OCI-LY1 (cell line): ENCODE measurements at regions not wholly inside any gene's neighbourhood (a gene's known extent, or its start where the extent isn't known, plus 50 kb on each side); places are given as distances from the start of the nearest gene placed in this dataset.

Experiments used
- H2AFZ ChIP-seq: fragments of 200-600 bp; sonication (generic), shearing (Covaris generic); 2 replicates; pipeline ENCODE4 v1.6.0; 2014; ENCODE audit warnings: antibody characterized with exemption, mild to moderate bottlenecking, low read length
- H3F3A ChIP-seq: fragments of 200-600 bp; sonication (generic), shearing (Covaris generic); 2 replicates; pipeline ENCODE4 v1.6.0; 2014; ENCODE audit warnings: mild to moderate bottlenecking, antibody characterized with exemption, low read length, moderate library complexity; ENCODE audit not compliant: insufficient read depth
- H3K27ac ChIP-seq: fragments of 200-600 bp; sonication (generic); 2 replicates; pipeline ENCODE4 v1.5.1; 2014; ENCODE audit warnings: low read length, mixed run types, mild to moderate bottlenecking, low read depth; ENCODE audit not compliant: poor library complexity, severe bottlenecking
- H3K27me3 ChIP-seq: fragments of 200-600 bp; sonication (generic); 2 replicates; pipeline ENCODE4 v1.6.0; 2014; ENCODE audit warnings: antibody characterized with exemption, mild to moderate bottlenecking, low read length, moderate library complexity; ENCODE audit not compliant: insufficient read depth
- H3K36me3 ChIP-seq: fragments of 200-600 bp; sonication (generic); 2 replicates; pipeline ENCODE4 v1.6.1; 2014; ENCODE audit warnings: mild to moderate bottlenecking, antibody characterized with exemption, low read length, moderate library complexity, mixed read lengths; ENCODE audit not compliant: insufficient read depth
- H3K4me1 ChIP-seq: fragments of 200-600 bp; sonication (generic); 2 replicates; pipeline ENCODE4 v1.5.1; 2014; ENCODE audit warnings: mild to moderate bottlenecking, low read length, moderate library complexity; ENCODE audit not compliant: insufficient read depth, severe bottlenecking
- H3K4me2 ChIP-seq: fragments of 200-600 bp; sonication (generic), shearing (Covaris generic); 2 replicates; pipeline ENCODE4 v1.6.1; 2014; ENCODE audit warnings: low read length
- H3K4me3 ChIP-seq: fragments of 200-600 bp; sonication (generic); 2 replicates; pipeline ENCODE4 v1.5.1; 2014; ENCODE audit warnings: low read length, low read depth, mild to moderate bottlenecking, mixed read lengths; ENCODE audit not compliant: poor library complexity, severe bottlenecking
- H3K79me2 ChIP-seq: fragments of 200-600 bp; shearing (Covaris generic); 2 replicates; pipeline ENCODE4 v1.6.1; 2016; ENCODE audit warnings: mixed run types, low read length, mixed read lengths; ENCODE audit not compliant: insufficient read depth
- H3K9ac ChIP-seq: fragments of 200-600 bp; sonication (generic), shearing (Covaris generic); 2 replicates; pipeline ENCODE4 v1.6.1; 2014; ENCODE audit warnings: mild to moderate bottlenecking, low read length, mixed read lengths
- H3K9me2 ChIP-seq: fragments of 200-600 bp; sonication (generic), shearing (Covaris generic); 2 replicates; pipeline ENCODE4 v1.6.1; 2014; ENCODE audit warnings: low read depth, mild to moderate bottlenecking, low read length, mixed read lengths
- H3K9me3 ChIP-seq: fragments of 200-600 bp; shearing (Covaris generic); 2 replicates; pipeline ENCODE4 v1.6.1; 2014; ENCODE audit warnings: low read length, mixed read lengths
- H4K20me1 ChIP-seq: fragments of 200-600 bp; sonication (generic), shearing (Covaris generic); 2 replicates; pipeline ENCODE4 v1.6.0; 2016; ENCODE audit warnings: mild to moderate bottlenecking, low read length; ENCODE audit not compliant: insufficient read depth
- CTCF ChIP-seq: fragments of 200-600 bp; sonication (generic), shearing (Covaris generic); IDR thresholded peaks from 2 replicates; pipeline ENCODE4 v1.5.1; 2017; ENCODE audit warnings: mild to moderate bottlenecking, antibody characterized with exemption, low read length, moderate library complexity, mixed read lengths
- EZH2 ChIP-seq: fragments of 200-600 bp; sonication (generic), shearing (Covaris generic); IDR thresholded peaks from 2 replicates; pipeline ENCODE4 v1.8.0; 2017; ENCODE audit warnings: borderline replicate concordance, mixed run types, mild to moderate bottlenecking, antibody characterized with exemption, low read length, moderate library complexity, mixed read lengths

- Histone ChIP-seq H3K27ac (no peak overlapping the region), H3K4me2 (no peak overlapping the region), H3F3A (no peaks in the 10 kb centered on the region), H3K79me2 (no peaks in the 10 kb centered on the region), H3K4me1 (no peaks in the 10 kb centered on the region), H3K27me3 (no peaks in the 10 kb centered on the region), H3K4me3 (no peak overlapping the region), H3K9me2 (no peaks in the 10 kb centered on the region), H3K9me3 (no peaks in the 10 kb centered on the region), H4K20me1 (no peaks in the 10 kb centered on the region), H2AFZ (no peak overlapping the region), H3K9ac (no peak overlapping the region), H3K36me3 (no peaks in the 10 kb centered on the region)
- no peak for TF ChIP-seq CTCF
- TF ChIP-seq EZH2: no peak
These were observed 148.8 kb downstream of the CPEB2 start for GRCh38 chr4:15151033-15151432.

- no peak overlapping the region for H3K4me2 ChIP-seq
- no peaks in the 10 kb centered on the region for H4K20me1 ChIP-seq
- H3K4me1 ChIP-seq: no peaks in the 10 kb centered on the region
- H3K9me2 ChIP-seq: no peaks in the 10 kb centered on the region
- H2AFZ ChIP-seq: no peak overlapping the region
- H3F3A ChIP-seq: no peaks in the 10 kb centered on the region
- no peak overlapping the region for H3K27ac ChIP-seq
- H3K79me2 ChIP-seq: no peaks in the 10 kb centered on the region
- no peak overlapping the region for H3K9ac ChIP-seq
- H3K36me3 ChIP-seq: no peaks in the 10 kb centered on the region
- H3K4me3 ChIP-seq: no peak overlapping the region
- H3K27me3 ChIP-seq: no peaks in the 10 kb centered on the region
- TF ChIP-seq CTCF: no peak
- no peak for TF ChIP-seq EZH2
- no peaks in the 10 kb centered on the region for H3K9me3 ChIP-seq
These were observed 151.4 kb downstream of the CPEB2 start for GRCh38 chr4:15153662-15154061.

- H4K20me1 ChIP-seq: no peaks in the 10 kb centered on the region
- H3K9me3 ChIP-seq: no peaks in the 10 kb centered on the region
- no peak overlapping the region for H3K4me3 ChIP-seq
- no peaks in the 10 kb centered on the region for H3K36me3 ChIP-seq
- no peaks in the 10 kb centered on the region for H3K27me3 ChIP-seq
- no peak for TF ChIP-seq CTCF
- TF ChIP-seq EZH2: no peak
- H3F3A ChIP-seq: no peaks in the 10 kb centered on the region
- no peaks in the 10 kb centered on the region for H3K79me2 ChIP-seq
- H3K4me2 ChIP-seq: no peak overlapping the region
- no peak overlapping the region for H3K27ac ChIP-seq
- H2AFZ ChIP-seq: no peak overlapping the region
- H3K9ac ChIP-seq: no peak overlapping the region
- no peaks in the 10 kb centered on the region for H3K4me1 ChIP-seq
- H3K9me2 ChIP-seq: no peaks in the 10 kb centered on the region
These were observed 156.3 kb downstream of the CPEB2 start for GRCh38 chr4:15158406-15159091.
